Stomach smooth muscle (tissue), 2 donors: ENCODE measurements at regions not wholly inside any gene's neighbourhood (a gene's known extent, or its start where the extent isn't known, plus 50 kb on each side); places are given as distances from the start of the nearest gene placed in this dataset.
"Not testable (repeated sequence)": the region's sequence is repeated elsewhere in the genome, so short reads cannot be mapped to it uniquely, and the experiment has no call there.

ENCODE experiments used
- H3K27ac ChIP-seq: one replicate; pipeline ENCODE4 v1.7.0; 2013; ENCODE audit warnings: mild to moderate bottlenecking, low read length, inconsistent platforms
- H3K27me3 ChIP-seq, 2 donors: one replicate each; pipeline ENCODE4 v1.7.0; 2013; ENCODE audit warnings: low read length in 2 of 2; ENCODE audit not compliant: insufficient read depth in 2 of 2, control insufficient read depth in 1 of 2
- H3K36me3 ChIP-seq, 2 donors: one replicate each; pipeline ENCODE4 v1.7.0; 2013; ENCODE audit warnings: low read length in 2 of 2; ENCODE audit not compliant: control insufficient read depth in 2 of 2, insufficient read depth in 2 of 2
- H3K4me1 ChIP-seq: one replicate; pipeline ENCODE4 v1.7.0; 2013; ENCODE audit warnings: low read length; ENCODE audit not compliant: control insufficient read depth, insufficient read depth
- H3K4me3 ChIP-seq, 2 donors: one replicate each; pipeline ENCODE4 v1.7.0; 2013; ENCODE audit warnings: low read length in 2 of 2
- H3K9ac ChIP-seq, 2 donors: one replicate each; pipeline ENCODE4 v1.7.0; 2013; ENCODE audit warnings: low read length in 2 of 2, mild to moderate bottlenecking in 1 of 2
- H3K9me3 ChIP-seq, 2 donors: one replicate each; pipeline ENCODE4 v1.7.0; 2013; ENCODE audit warnings: low read length in 2 of 2; ENCODE audit not compliant: control insufficient read depth in 2 of 2
- donor health status: healthy.
- donor health status: Pancreatic carcinoma.

DNA sequence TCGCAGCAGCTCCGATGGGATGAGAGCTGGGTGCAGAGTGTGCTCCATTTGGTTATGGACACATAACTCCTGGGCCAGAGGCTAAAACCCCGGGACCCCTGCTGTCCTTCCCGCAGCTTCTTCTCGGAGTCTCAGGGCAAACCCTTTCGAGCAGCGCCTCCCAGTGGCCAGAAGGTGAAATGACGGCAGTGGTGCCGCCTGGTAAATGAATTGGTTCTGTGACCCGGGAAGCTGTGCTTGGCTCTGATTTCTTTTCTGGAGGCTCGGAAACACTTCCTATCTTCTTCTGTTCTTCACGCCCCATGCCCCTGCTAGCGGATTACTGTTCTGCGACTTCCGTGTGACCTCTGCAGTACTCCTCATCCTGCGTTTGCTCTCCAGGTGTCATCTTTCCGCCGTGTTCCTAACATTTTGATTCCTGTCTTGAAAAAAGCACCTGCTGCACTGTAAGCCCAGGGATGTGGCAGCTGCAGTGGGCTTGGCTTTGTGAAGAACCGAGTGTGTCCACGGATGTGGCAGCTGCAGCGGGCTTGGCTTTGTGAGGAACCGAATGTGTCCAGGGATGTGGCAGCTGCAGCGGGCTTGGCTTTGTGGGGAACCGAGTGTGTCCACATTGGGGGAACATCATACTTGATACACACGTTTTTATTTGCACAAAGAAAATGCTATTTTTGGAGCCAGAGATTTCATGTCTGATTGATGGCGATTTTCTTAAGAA lies 118.0 kb upstream of the ALDH3B2 start:
- not testable (repeated sequence) for H3K36me3 ChIP-seq, H3K27ac ChIP-seq, H3K4me1 ChIP-seq, H3K4me3 ChIP-seq, H3K9ac ChIP-seq, H3K9me3 ChIP-seq, H3K27me3 ChIP-seq

- not testable (repeated sequence) for H3K9me3 ChIP-seq, H3K36me3 ChIP-seq, H3K27ac ChIP-seq, H3K4me3 ChIP-seq, H3K4me1 ChIP-seq, H3K27me3 ChIP-seq, H3K9ac ChIP-seq
These were observed 117.3 kb upstream of the ALDH3B2 start for GRCh38 chr11:67791598-67792170.

DNA sequence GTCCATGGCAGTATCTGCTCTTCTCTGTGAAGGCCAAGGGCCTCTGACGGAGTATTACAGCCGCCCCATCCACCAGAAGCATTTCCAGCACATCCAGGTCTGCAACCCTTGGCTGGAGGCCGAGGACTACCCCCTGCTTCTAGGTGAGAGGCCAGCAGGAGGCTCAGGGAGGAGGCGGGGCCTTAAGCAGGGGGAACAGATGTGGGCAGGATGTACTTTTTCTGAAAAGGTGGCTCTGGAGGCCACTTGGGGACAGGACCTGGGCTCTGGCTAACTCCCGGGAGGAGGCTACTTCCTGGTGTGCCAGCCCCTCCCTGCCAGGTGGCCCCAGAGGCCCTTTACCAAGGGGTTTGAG lies 113.9 kb upstream of the ALDH3B2 start:
- not testable (repeated sequence) for H3K4me1 ChIP-seq, H3K9ac ChIP-seq, H3K4me3 ChIP-seq, H3K27ac ChIP-seq, H3K27me3 ChIP-seq, H3K36me3 ChIP-seq, H3K9me3 ChIP-seq

GRCh38 chr11:67787681-67788340 lies 113.4 kb upstream of the ALDH3B2 start:
- not testable (repeated sequence) for H3K9ac ChIP-seq, H3K27ac ChIP-seq, H3K4me1 ChIP-seq, H3K36me3 ChIP-seq, H3K9me3 ChIP-seq, H3K27me3 ChIP-seq, H3K4me3 ChIP-seq

GRCh38 chr11:67781967-67782366 lies 107.5 kb upstream of the ALDH3B2 start:
- H3K36me3 ChIP-seq, H3K4me1 ChIP-seq, H3K27ac ChIP-seq, H3K9me3 ChIP-seq, H3K9ac ChIP-seq, H3K27me3 ChIP-seq, H3K4me3 ChIP-seq: not testable (repeated sequence)

DNA sequence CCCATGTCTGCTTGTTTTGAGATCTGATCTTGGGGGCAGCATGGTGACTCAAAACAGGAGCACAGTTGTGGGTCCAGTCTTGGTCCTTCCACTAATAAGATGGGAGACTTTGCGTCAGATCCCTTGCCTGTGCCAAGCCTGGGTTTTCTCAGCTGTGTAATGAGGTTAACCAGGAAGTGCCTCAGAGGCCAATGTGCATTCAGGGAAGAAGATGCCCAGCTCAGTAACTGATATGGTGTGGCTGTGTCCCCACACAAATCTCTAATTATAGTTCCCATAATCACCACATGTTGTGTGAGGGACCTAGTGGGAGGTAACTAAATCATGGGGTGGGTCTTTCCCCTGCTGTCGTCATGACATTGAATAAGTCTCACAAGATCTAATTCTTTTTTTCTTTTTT lies 107.1 kb upstream of the ALDH3B2 start:
- not testable (repeated sequence) for H3K27ac ChIP-seq, H3K27me3 ChIP-seq, H3K9ac ChIP-seq, H3K4me3 ChIP-seq, H3K36me3 ChIP-seq, H3K4me1 ChIP-seq, H3K9me3 ChIP-seq

- Histone ChIP-seq H3K9ac (no peak overlapping the region), H3K9me3 (no peaks in the 10 kb centered on the region), H3K27ac (no peak overlapping the region), H3K27me3 (peaks cover 0 to 2% of the 10 kb centered on the region in 2 donors), H3K4me3 (no peak overlapping the region), H3K36me3 (no peaks in the 10 kb centered on the region), H3K4me1 (no peaks in the 10 kb centered on the region)
These were observed 105.6 kb upstream of the ALDH3B2 start for GRCh38 chr11:67780056-67780455.

GRCh38 chr11:67779189-67779875 lies 104.9 kb upstream of the ALDH3B2 start:
- not testable (repeated sequence) for H3K27ac ChIP-seq, H3K9me3 ChIP-seq, H3K4me1 ChIP-seq, H3K9ac ChIP-seq, H3K4me3 ChIP-seq, H3K36me3 ChIP-seq, H3K27me3 ChIP-seq

- Histone ChIP-seq H3K36me3 (no peaks in the 10 kb centered on the region), H3K27ac (no peak overlapping the region), H3K4me3 (no peak overlapping the region), H3K9me3 (no peaks in the 10 kb centered on the region), H3K27me3 (peaks cover 0 to 2% of the 10 kb centered on the region in 2 donors), H3K4me1 (no peaks in the 10 kb centered on the region), H3K9ac (no peak overlapping the region)
These were observed 102.6 kb upstream of the ALDH3B2 start for GRCh38 chr11:67776852-67777520.

DNA sequence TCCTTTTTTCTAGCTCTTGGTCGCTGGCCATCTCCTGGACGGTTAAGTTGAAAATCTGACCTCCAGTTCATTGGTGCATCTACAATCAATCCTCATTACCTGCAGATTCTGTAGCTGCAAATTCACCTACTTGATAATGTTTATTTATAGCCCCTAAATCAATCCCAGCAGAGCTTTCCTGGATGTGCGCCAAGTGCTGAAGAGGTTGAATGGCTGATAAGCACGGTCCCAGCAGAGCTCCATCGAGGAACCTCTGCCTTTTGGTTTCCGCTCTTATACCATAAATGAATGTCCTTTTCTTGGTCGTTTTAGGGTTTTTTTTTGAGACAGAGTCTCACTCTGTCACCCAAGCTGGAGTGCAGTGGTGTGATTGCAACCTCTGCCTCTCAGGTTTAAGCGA lies 99.8 kb upstream of the ALDH3B2 start:
- not testable (repeated sequence) for H3K27me3 ChIP-seq, H3K36me3 ChIP-seq, H3K9me3 ChIP-seq, H3K4me1 ChIP-seq, H3K27ac ChIP-seq, H3K4me3 ChIP-seq, H3K9ac ChIP-seq
